ENCODE measurements at regions not wholly inside any gene's neighbourhood (a gene's known extent, or its start where the extent isn't known, plus 50 kb on each side); places are given as distances from the start of the nearest gene placed in this dataset.

DNA sequence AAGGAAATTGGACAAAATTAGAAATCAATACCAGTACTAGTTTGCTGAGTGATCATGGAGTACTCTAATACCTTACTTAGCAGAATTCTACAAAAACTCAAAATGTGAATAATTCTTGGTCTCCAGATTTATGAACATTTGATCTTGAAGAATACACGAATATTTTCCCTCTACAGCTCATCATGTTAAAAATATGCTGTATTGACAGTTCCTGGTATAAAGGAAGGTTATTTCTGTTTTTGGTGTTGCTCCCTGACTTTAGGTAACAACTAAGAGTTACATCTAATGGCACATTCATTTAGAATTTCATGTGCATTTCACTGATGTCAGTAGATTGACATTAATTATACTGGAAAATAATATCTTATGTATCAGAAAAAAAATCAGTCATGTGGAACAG is 479.2 kb upstream of the PKDCC start:
- no peak for DNase-seq
- peaks cover 23% of the 10 kb centered on the region for H3K27me3 Mint-ChIP-seq (ENCODE audit: insufficient read depth, unreplicated experiment)
- TF ChIP-seq, protein P1, sequence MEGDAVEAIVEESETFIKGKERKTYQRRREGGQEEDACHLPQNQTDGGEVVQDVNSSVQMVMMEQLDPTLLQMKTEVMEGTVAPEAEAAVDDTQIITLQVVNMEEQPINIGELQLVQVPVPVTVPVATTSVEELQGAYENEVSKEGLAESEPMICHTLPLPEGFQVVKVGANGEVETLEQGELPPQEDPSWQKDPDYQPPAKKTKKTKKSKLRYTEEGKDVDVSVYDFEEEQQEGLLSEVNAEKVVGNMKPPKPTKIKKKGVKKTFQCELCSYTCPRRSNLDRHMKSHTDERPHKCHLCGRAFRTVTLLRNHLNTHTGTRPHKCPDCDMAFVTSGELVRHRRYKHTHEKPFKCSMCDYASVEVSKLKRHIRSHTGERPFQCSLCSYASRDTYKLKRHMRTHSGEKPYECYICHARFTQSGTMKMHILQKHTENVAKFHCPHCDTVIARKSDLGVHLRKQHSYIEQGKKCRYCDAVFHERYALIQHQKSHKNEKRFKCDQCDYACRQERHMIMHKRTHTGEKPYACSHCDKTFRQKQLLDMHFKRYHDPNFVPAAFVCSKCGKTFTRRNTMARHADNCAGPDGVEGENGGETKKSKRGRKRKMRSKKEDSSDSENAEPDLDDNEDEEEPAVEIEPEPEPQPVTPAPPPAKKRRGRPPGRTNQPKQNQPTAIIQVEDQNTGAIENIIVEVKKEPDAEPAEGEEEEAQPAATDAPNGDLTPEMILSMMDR (IDR thresholded peaks at IDR 0.05; ENCODE audit: insufficient read depth in 1 of 2, low read depth in 1 of 2, low read length in 1 of 2, severe bottlenecking in 1 of 2, unreplicated experiment in 1 of 2): no peak
- Histone ChIP-seq H3K4me1 (no peaks in the 10 kb centered on the region), H3K9me3 (no peaks in the 10 kb centered on the region), H3K36me3 (ENCODE audit: control insufficient read depth, insufficient read depth, low read length) (no peaks in the 10 kb centered on the region), H3K4me3 (ENCODE audit: low read depth, low read length) (no peak overlapping the region), H3K27me3 (replicated peaks; ENCODE audit: control insufficient read depth, insufficient read depth, low read length) (no peaks in the 10 kb centered on the region)
- no TSS peak for BruUV-seq (replicated peaks)
- ChIA-PET POLR2A (no interaction called here), CTCF (no interaction called here)
- no peaks in the 10 kb centered on the region for H3K36me3 Mint-ChIP-seq (ENCODE audit: insufficient read depth, unreplicated experiment)
- no peaks in the 10 kb centered on the region for H3K4me1 Mint-ChIP-seq (ENCODE audit: low read depth, unreplicated experiment)
- H3K27ac Mint-ChIP-seq (ENCODE audit: unreplicated experiment): no peak overlapping the region
- no peak overlapping the region for H3K4me3 Mint-ChIP-seq (ENCODE audit: unreplicated experiment)
- intact Hi-C loops (cut with micrococcal nuclease; ENCODE audit: unreplicated experiment): no loop called here
- H3K9me3 Mint-ChIP-seq (ENCODE audit: unreplicated experiment): no peaks in the 10 kb centered on the region

DNA sequence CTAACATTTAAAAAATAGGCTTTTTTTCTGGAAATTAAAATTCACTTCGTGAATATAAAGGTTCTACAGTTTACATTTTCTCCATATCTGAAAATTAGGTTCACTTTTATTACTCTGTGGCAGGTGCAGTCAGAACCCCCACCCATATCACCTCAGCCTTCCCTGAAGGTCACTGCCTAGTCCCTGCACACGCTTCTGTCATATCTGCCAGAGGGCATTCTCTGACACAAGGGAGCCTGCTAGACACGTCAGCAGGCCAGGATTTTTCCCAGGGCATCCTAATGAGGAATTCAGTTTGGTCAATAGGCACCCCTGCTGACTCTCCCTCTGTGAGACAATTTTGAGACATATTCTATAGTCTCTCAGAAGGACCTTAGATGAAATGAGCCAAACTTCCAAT is 475.7 kb upstream of the PKDCC start:
- CTCF ChIA-PET: no interaction called here
- peaks cover 13% of the 10 kb centered on the region for H3K27me3 Mint-ChIP-seq (ENCODE audit: insufficient read depth, unreplicated experiment)
- Histone ChIP-seq H3K36me3 (ENCODE audit: control insufficient read depth, insufficient read depth, low read length) (no peaks in the 10 kb centered on the region), H3K4me3 (ENCODE audit: low read depth, low read length) (no peak overlapping the region), H3K27me3 (replicated peaks; ENCODE audit: control insufficient read depth, insufficient read depth, low read length) (no peaks in the 10 kb centered on the region), H3K4me1 (no peaks in the 10 kb centered on the region), H3K9me3 (no peaks in the 10 kb centered on the region)
- no peaks in the 10 kb centered on the region for H3K4me1 Mint-ChIP-seq (ENCODE audit: low read depth, unreplicated experiment)
- no peaks in the 10 kb centered on the region for H3K36me3 Mint-ChIP-seq (ENCODE audit: insufficient read depth, unreplicated experiment)
- H3K27ac Mint-ChIP-seq (ENCODE audit: unreplicated experiment): no peak overlapping the region
- POLR2A ChIA-PET: no interaction called here
- intact Hi-C loops (cut with micrococcal nuclease; ENCODE audit: unreplicated experiment): no loop called here
- no peaks in the 10 kb centered on the region for H3K9me3 Mint-ChIP-seq (ENCODE audit: unreplicated experiment)
- no TSS peak for BruUV-seq (replicated peaks)
- no peak overlapping the region for H3K4me3 Mint-ChIP-seq (ENCODE audit: unreplicated experiment)
- DNase-seq: no peak
- TF ChIP-seq, protein P1 (IDR thresholded peaks at IDR 0.05; ENCODE audit: insufficient read depth in 1 of 2, low read depth in 1 of 2, low read length in 1 of 2, severe bottlenecking in 1 of 2, unreplicated experiment in 1 of 2): no peak

DNA sequence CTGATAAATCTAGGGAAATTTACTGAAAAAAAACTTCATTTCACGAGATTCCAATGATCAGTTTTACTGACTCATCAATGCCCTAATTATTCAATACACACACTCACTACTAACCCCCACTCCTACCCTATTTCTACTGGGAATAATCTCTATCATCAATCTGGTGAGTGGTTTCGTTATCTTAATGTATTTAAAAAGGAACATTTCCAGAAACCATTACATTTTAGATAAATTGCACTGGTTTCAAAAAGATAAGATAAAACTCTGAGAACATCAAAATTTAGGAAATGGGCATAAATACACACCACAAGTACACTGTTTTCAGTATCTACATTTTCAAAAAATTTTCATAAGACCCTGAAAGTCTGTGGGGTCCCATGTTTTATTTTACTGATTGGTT is 471.4 kb upstream of the PKDCC start:
- no peak overlapping the region for H3K4me3 Mint-ChIP-seq (ENCODE audit: unreplicated experiment)
- H3K4me1 Mint-ChIP-seq (ENCODE audit: low read depth, unreplicated experiment): no peaks in the 10 kb centered on the region
- Histone ChIP-seq H3K4me3 (ENCODE audit: low read depth, low read length) (no peak overlapping the region), H3K9me3 (no peaks in the 10 kb centered on the region; the same call in 1 of the 2 replicates), H3K4me1 (no peaks in the 10 kb centered on the region), H3K36me3 (ENCODE audit: control insufficient read depth, insufficient read depth, low read length) (no peaks in the 10 kb centered on the region), H3K27me3 (replicated peaks; ENCODE audit: control insufficient read depth, insufficient read depth, low read length) (no peaks in the 10 kb centered on the region)
- H3K9me3 Mint-ChIP-seq (ENCODE audit: unreplicated experiment): no peaks in the 10 kb centered on the region
- CTCF ChIA-PET: no interaction called here
- TF ChIP-seq, protein P1 (IDR thresholded peaks at IDR 0.05; ENCODE audit: insufficient read depth in 1 of 2, low read depth in 1 of 2, low read length in 1 of 2, severe bottlenecking in 1 of 2, unreplicated experiment in 1 of 2): no peak
- H3K36me3 Mint-ChIP-seq (ENCODE audit: insufficient read depth, unreplicated experiment): no peaks in the 10 kb centered on the region
- no TSS peak for BruUV-seq (replicated peaks)
- POLR2A ChIA-PET: no interaction called here
- H3K27ac Mint-ChIP-seq (ENCODE audit: unreplicated experiment): no peak overlapping the region
- DNase-seq: no peak
- intact Hi-C loops (cut with micrococcal nuclease; ENCODE audit: unreplicated experiment): no loop called here
- peaks cover 8% of the 10 kb centered on the region for H3K27me3 Mint-ChIP-seq (ENCODE audit: insufficient read depth, unreplicated experiment)
